MCF 10A (cell line): ENCODE measurements at regions not wholly inside any gene's neighbourhood (a gene's known extent, or its start where the extent isn't known, plus 50 kb on each side); places are given as distances from the start of the nearest gene placed in this dataset.

Source experiments
- BruUV-seq: library from RNA; stranded (reverse); fragments of 400-500 nt; replicated peaks from 2 replicates; lab custom pipeline; 2021; lab: Mats Ljungman, UMichigan
- CTCF ChIA-PET: fragments of 300-600 bp; sonication (Branson Sonifier 250); formaldehyde crosslinking; extraction: SDS; loops from one replicate; lab custom pipeline; 2021; ENCODE audit warnings: antibody characterized with exemption, inconsistent platforms; lab: Yijun Ruan, JAX
- POLR2A ChIA-PET: fragments of 300-600, 350-650 bp; sonication (Branson Sonifier 250); formaldehyde crosslinking; extraction: SDS; loops from one replicate; lab custom pipeline; 2020; ENCODE audit warnings: antibody characterized with exemption, inconsistent platforms; lab: Yijun Ruan, JAX
- DNase-seq: peaks from one replicate; pipeline ENCODE4 v3.0.0-alpha.2; 2018; ENCODE audit not compliant: unreplicated experiment
- H3K27ac Mint-ChIP-seq: one replicate; pipeline ENCODE4 v1.8.0; 2022; ENCODE audit warnings: mild to moderate bottlenecking, low read depth, mixed read lengths; ENCODE audit not compliant: unreplicated experiment
- H3K27me3 Mint-ChIP-seq: one replicate; pipeline ENCODE4 v1.8.0; 2022; ENCODE audit warnings: mixed read lengths; ENCODE audit not compliant: insufficient read depth, unreplicated experiment
- H3K36me3 Mint-ChIP-seq: one replicate; pipeline ENCODE4 v1.8.0; 2022; ENCODE audit warnings: mild to moderate bottlenecking, moderate library complexity, mixed read lengths; ENCODE audit not compliant: insufficient read depth, unreplicated experiment
- H3K4me1 Mint-ChIP-seq: one replicate; pipeline ENCODE4 v1.8.0; 2022; ENCODE audit warnings: mixed read lengths; ENCODE audit not compliant: insufficient read depth, unreplicated experiment
- H3K4me3 Mint-ChIP-seq: one replicate; pipeline ENCODE4 v1.8.0; 2022; ENCODE audit warnings: mild to moderate bottlenecking, moderate library complexity, mixed read lengths; ENCODE audit not compliant: unreplicated experiment
- H3K9me3 Mint-ChIP-seq: one replicate; pipeline ENCODE4 v1.8.0; 2022; ENCODE audit warnings: mixed read lengths; ENCODE audit not compliant: unreplicated experiment
- CTCF ChIP-seq: fragments of 200-600 bp; IDR thresholded peaks from one replicate; pipeline ENCODE4 v1.8.0; 2022; ENCODE audit warnings: antibody characterized with exemption, mild to moderate bottlenecking; ENCODE audit not compliant: unreplicated experiment
- intact Hi-C: fragments of 100-400 bp; cut with micrococcal nuclease; formaldehyde crosslinking; loops from 2 replicates; pipeline ENCODE4 v1.14.1; 2022

GRCh38 chr10:8726779-8727084 lies 672.2 kb downstream of the GATA3 start:
- Mint-ChIP-seq H3K9me3 (no peaks in the 10 kb centered on the region), H3K4me1 (peaks cover 8% of the 10 kb centered on the region), H3K4me3 (no peak overlapping the region), H3K27me3 (no peaks in the 10 kb centered on the region), H3K27ac (no peak overlapping the region), H3K36me3 (no peaks in the 10 kb centered on the region)
- no peak for DNase-seq
- ChIA-PET POLR2A (interaction anchor here (1.0 to 1.5 kb wide), 3 partner anchors 21 to 64 kb away, joined by 3 to 6 read pairs (median 4); no protein-coding TSS in a partner anchor), CTCF (interaction anchor here (0.6 kb wide), 2 partner anchors 15 to 655 kb away, joined by 3 read pairs; no protein-coding TSS in a partner anchor)
- no peak for TF ChIP-seq CTCF
- intact Hi-C loops = no loop called here
- no TSS peak for BruUV-seq

GRCh38 chr10:8731121-8732095 lies 676.9 kb downstream of the GATA3 start:
- intact Hi-C loops = no loop called here
- no peaks in the 10 kb centered on the region for H3K9me3 Mint-ChIP-seq
- no peak for TF ChIP-seq CTCF
- DNase-seq = no peak
- no TSS peak for BruUV-seq
- H3K36me3 Mint-ChIP-seq = no peaks in the 10 kb centered on the region
- H3K27me3 Mint-ChIP-seq = no peaks in the 10 kb centered on the region
- CTCF ChIA-PET = no interaction called here
- POLR2A ChIA-PET = interaction anchor here (0.6 to 1.1 kb wide), 2 partner anchors 9 to 293 kb away, joined by 3 read pairs; no protein-coding TSS in a partner anchor
- no peak overlapping the region for H3K27ac Mint-ChIP-seq
- no peaks in the 10 kb centered on the region for H3K4me1 Mint-ChIP-seq
- H3K4me3 Mint-ChIP-seq = no peak overlapping the region

- no peak for DNase-seq
- Mint-ChIP-seq H3K9me3 (peaks cover 6% of the 10 kb centered on the region), H3K27ac (no peak overlapping the region), H3K4me3 (no peak overlapping the region), H3K4me1 (no peaks in the 10 kb centered on the region), H3K36me3 (peaks cover 4% of the 10 kb centered on the region), H3K27me3 (no peaks in the 10 kb centered on the region)
- no TSS peak for BruUV-seq
- ChIA-PET POLR2A (no interaction called here), CTCF (interaction anchor here (0.7 kb wide), 1 partner anchor 8 kb away, joined by 3 read pairs; no protein-coding TSS in a partner anchor)
- TF ChIP-seq CTCF = no peak
- intact Hi-C loops = no loop called here
These were observed 684.5 kb downstream of the GATA3 start for GRCh38 chr10:8738987-8739386.

GRCh38 chr10:8752146-8752843 lies 697.8 kb downstream of the GATA3 start:
- ChIA-PET CTCF (no interaction called here), POLR2A (interaction anchor here (1.3 kb wide), 1 partner anchor 19 kb away, joined by 3 read pairs; no protein-coding TSS in a partner anchor)
- TF ChIP-seq CTCF = no peak
- Mint-ChIP-seq H3K4me3 (no peak overlapping the region), H3K27ac (no peak overlapping the region), H3K36me3 (no peaks in the 10 kb centered on the region), H3K4me1 (peaks cover 6% of the 10 kb centered on the region), H3K27me3 (no peaks in the 10 kb centered on the region), H3K9me3 (no peaks in the 10 kb centered on the region)
- DNase-seq = no peak
- intact Hi-C loops = loop anchor here (10.0 kb wide), 1 partner anchor 697 kb away; the partner anchor contains the start of gene GATA3
- BruUV-seq = no TSS peak
